LNCAP (cell line): ENCODE measurements at regions not wholly inside any gene's neighbourhood (a gene's known extent, or its start where the extent isn't known, plus 50 kb on each side); places are given as distances from the start of the nearest gene placed in this dataset.

Source experiments
- CTCF ChIP-seq: fragments of 450-650 bp; IDR thresholded peaks from 2 replicates; pipeline ENCODE4 v1.5.1; 2017; ENCODE audit warnings: mild to moderate bottlenecking

GRCh38 chr5:89570557-89570956, 687.6 kb upstream of the MEF2C start:
- no peak for TF ChIP-seq CTCF

- no peak for TF ChIP-seq CTCF
These were observed 683.4 kb upstream of the MEF2C start for GRCh38 chr5:89566340-89566739.

DNA sequence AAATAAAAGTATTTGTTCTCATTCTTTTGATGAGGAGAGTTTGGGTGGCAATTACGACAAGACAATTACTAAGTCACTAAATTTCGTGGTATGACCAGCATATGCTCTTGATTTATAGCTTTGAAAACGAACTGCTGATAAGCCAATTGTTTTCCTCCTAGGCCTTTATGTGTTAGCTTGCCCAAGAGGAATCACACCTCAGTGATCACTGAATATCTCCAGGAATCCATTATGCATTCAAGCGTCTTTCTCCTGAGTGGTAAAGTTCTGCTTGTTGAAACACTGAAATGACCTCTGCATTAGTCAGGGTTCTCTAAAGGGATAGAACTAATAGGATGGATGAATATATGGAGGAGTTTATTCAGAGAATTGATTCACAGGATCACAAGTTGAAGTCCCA, 677.7 kb upstream of the MEF2C start:
- TF ChIP-seq CTCF: no peak

DNA sequence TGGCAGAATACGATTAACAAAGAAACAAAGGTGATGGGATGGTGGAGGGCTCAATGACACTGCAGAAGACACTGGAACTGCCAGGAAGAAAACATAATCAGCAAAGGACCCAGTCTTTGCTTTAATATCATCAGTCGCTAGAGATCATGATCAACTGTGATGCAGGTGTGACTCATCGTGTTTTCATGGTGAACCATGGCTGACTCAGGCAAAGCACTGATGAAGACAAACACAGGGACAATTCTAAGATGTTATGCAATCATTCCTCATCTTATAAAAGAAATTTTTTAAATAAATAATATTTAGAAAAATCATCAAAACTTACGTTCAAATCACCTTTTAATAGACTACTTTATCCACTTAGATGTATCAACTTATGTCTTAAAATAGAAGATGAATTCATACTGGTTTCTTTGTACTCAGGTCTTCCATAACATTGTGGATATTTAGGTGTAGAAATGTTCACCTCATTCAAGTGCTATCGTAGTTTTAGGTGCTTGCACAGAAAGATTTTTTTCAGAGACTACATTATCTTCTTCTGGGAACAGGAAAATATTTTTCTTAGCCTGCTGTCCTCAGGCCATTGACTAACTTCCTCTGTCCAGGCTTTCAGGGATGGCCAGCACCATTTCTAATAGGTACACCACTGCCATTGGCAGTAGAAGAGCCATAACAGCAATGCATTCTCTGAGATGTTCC, 673.4 kb upstream of the MEF2C start:
- no peak for TF ChIP-seq CTCF

DNA sequence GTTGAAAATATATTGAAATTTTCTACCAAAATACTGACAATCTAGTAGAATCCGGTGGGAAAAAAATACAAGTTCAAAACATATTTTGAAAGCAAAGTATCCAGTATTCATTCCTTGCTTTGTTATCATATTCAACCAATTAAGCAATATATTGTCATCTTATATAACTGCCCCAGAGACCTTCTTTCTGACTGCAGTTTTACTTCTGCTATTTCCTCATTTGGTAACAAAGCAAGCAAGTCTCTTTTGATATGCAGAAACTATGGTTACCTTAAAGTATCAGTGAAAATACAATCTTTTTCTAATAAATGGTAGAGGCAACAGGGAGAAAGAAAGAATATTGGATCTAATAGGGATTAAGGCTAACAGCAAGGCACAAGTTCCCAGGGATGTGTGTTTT, 663.7 kb upstream of the MEF2C start:
- TF ChIP-seq CTCF: no peak

DNA sequence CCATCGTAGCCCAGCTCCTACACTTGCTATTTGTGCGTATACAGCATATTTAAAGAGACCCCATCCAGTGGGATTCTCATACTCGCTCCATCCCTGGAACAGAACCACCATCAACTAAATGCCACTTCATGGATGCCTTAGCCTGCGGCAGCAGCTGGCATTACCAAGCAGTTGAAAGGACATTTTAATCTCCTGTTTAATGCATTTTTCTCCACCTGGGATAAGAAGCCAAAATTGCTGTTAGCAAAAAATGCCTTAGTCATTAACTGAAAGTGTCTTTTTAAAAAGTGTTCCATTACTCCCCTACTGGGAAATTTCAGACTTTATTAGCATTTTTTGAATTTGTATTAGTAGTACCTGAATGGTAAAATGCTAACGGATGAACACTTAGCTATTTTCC, 662.6 kb upstream of the MEF2C start:
- no peak for TF ChIP-seq CTCF

GRCh38 chr5:89545076-89545475, 662.1 kb upstream of the MEF2C start:
- no peak for TF ChIP-seq CTCF

DNA sequence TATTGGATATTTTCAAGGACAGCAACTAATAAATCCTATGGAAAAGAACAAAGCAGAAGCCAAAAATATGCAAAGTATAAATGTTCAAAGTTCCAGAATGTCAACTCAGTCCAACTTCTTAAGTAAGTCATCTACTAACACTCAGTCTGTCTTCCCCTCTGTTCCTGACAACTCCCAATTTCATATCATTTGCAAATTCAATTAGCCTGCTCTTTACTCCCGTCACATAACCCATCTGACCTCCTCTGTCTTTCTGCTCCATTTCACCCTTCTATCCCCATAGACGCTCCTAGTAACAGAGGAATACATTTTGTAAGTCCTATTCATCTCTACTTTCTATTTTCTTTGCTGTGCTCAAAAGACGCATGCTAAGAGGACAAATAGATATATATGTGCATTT, 659.8 kb upstream of the MEF2C start:
- TF ChIP-seq CTCF: no peak
